ENCODE measurements at regions not wholly inside any gene's neighbourhood (a gene's known extent, or its start where the extent isn't known, plus 50 kb on each side); places are given as distances from the start of the nearest gene placed in this dataset.

DNA sequence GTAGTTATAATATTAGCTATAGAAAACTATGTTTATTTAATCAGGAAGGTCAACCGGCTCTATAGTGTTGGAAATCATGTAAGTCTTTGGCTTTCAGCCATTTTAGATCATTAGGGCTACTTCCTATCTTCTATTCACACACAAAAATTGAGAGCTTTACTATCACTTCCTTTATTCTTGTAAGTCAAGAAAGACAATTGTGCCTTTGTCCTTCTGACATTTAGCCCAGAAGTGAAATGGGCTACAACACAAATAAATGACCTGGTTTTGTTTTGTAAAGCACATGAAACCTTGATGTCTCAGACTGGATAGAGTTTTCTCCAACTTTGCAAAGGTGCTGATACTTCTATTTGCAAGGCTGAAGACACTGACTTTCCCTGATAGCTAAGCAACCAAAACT lies 122.4 kb upstream of the ACSL4 start:
- TF ChIP-seq, protein P1, sequence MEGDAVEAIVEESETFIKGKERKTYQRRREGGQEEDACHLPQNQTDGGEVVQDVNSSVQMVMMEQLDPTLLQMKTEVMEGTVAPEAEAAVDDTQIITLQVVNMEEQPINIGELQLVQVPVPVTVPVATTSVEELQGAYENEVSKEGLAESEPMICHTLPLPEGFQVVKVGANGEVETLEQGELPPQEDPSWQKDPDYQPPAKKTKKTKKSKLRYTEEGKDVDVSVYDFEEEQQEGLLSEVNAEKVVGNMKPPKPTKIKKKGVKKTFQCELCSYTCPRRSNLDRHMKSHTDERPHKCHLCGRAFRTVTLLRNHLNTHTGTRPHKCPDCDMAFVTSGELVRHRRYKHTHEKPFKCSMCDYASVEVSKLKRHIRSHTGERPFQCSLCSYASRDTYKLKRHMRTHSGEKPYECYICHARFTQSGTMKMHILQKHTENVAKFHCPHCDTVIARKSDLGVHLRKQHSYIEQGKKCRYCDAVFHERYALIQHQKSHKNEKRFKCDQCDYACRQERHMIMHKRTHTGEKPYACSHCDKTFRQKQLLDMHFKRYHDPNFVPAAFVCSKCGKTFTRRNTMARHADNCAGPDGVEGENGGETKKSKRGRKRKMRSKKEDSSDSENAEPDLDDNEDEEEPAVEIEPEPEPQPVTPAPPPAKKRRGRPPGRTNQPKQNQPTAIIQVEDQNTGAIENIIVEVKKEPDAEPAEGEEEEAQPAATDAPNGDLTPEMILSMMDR (IDR thresholded peaks at IDR 0.05) = no peak
- TF ChIP-seq REST (IDR thresholded peaks at IDR 0.05; ENCODE audit: insufficient read depth in 1 of 2, low read depth in 2 of 2, low read length in 1 of 2) = no peak

All from Panc1 (cell line).